Mucosa of rectum (tissue), 2 donors: ENCODE measurements at regions not wholly inside any gene's neighbourhood (a gene's known extent, or its start where the extent isn't known, plus 50 kb on each side); places are given as distances from the start of the nearest gene placed in this dataset.

Experiments
- H3K27ac ChIP-seq, 2 donors: one replicate each; pipeline ENCODE4 v1.7.0; 2013; ENCODE audit warnings: inconsistent platforms in 2 of 2, low read depth in 2 of 2, low read length in 2 of 2
- H3K27me3 ChIP-seq, 2 donors: one replicate each; pipeline ENCODE4 v1.7.0; 2013; ENCODE audit warnings: low read length in 2 of 2; ENCODE audit not compliant: control insufficient read depth in 2 of 2, insufficient read depth in 2 of 2
- H3K36me3 ChIP-seq, 2 donors: one replicate each; pipeline ENCODE4 v1.7.0; 2013; ENCODE audit warnings: low read length in 2 of 2; ENCODE audit not compliant: control insufficient read depth in 2 of 2, insufficient read depth in 2 of 2
- H3K4me1 ChIP-seq, 2 donors: one replicate each; pipeline ENCODE4 v1.7.0; 2013; ENCODE audit warnings: low read length in 2 of 2, mild to moderate bottlenecking in 1 of 2; ENCODE audit not compliant: control insufficient read depth in 2 of 2, insufficient read depth in 2 of 2
- H3K4me3 ChIP-seq, 2 donors: one replicate each; pipeline ENCODE4 v1.7.0; 2013; ENCODE audit warnings: low read length in 2 of 2
- H3K9ac ChIP-seq, 2 donors: one replicate each; pipeline ENCODE4 v1.7.0; 2013; ENCODE audit warnings: low read length in 2 of 2, low read depth in 1 of 2, mild to moderate bottlenecking in 1 of 2
- H3K9me3 ChIP-seq, 2 donors: one replicate each; pipeline ENCODE4 v1.7.0; 2013; ENCODE audit warnings: low read length in 2 of 2; ENCODE audit not compliant: control insufficient read depth in 2 of 2
- donor health status: healthy.
- donor health status: Normal muscosa, but diverticular disease.

GRCh38 chr18:46209161-46209560 lies 105.0 kb downstream of the HAUS1 start:
- H3K27ac ChIP-seq = no peak overlapping the region
- H3K9me3 ChIP-seq = no peaks in the 10 kb centered on the region
- no peaks in the 10 kb centered on the region for H3K27me3 ChIP-seq
- no peaks in the 10 kb centered on the region for H3K36me3 ChIP-seq
- peaks cover 0 to 6% of the 10 kb centered on the region in 2 donors for H3K4me1 ChIP-seq
- no peak overlapping the region for H3K9ac ChIP-seq
- no peak overlapping the region for H3K4me3 ChIP-seq

- Histone ChIP-seq H3K4me1 (peaks cover 0 to 4% of the 10 kb centered on the region in 2 donors), H3K9me3 (no peaks in the 10 kb centered on the region), H3K9ac (no peak overlapping the region), H3K36me3 (peaks cover 12% of the 10 kb centered on the region in 2 donors), H3K27me3 (no peaks in the 10 kb centered on the region), H3K27ac (no peak overlapping the region), H3K4me3 (no peak overlapping the region)
These were observed 107.6 kb downstream of the HAUS1 start for GRCh38 chr18:46211816-46212215.

GRCh38 chr18:46212398-46212797 lies 108.2 kb downstream of the HAUS1 start:
- Histone ChIP-seq H3K9me3 (no peaks in the 10 kb centered on the region), H3K4me1 (peaks cover 0 to 4% of the 10 kb centered on the region in 2 donors), H3K27ac (no peak overlapping the region), H3K36me3 (peaks cover 12% of the 10 kb centered on the region in 2 donors), H3K4me3 (no peak overlapping the region), H3K9ac (no peak overlapping the region), H3K27me3 (no peaks in the 10 kb centered on the region)

GRCh38 chr18:46213295-46213694 lies 109.1 kb downstream of the HAUS1 start:
- H3K36me3 ChIP-seq = peaks cover 12% of the 10 kb centered on the region in 2 donors
- no peaks in the 10 kb centered on the region for H3K9me3 ChIP-seq
- H3K27me3 ChIP-seq = no peaks in the 10 kb centered on the region
- H3K4me3 ChIP-seq = no peak overlapping the region
- no peak overlapping the region for H3K9ac ChIP-seq
- peaks cover 0 to 4% of the 10 kb centered on the region in 2 donors for H3K4me1 ChIP-seq
- H3K27ac ChIP-seq = no peak overlapping the region

- H3K27ac ChIP-seq = no peak overlapping the region
- no peaks in the 10 kb centered on the region for H3K27me3 ChIP-seq
- H3K4me1 ChIP-seq = peaks cover 0 to 4% of the 10 kb centered on the region in 2 donors
- peaks cover 15 to 16% of the 10 kb centered on the region in 2 donors for H3K36me3 ChIP-seq
- H3K4me3 ChIP-seq = no peak overlapping the region
- no peak overlapping the region for H3K9ac ChIP-seq
- no peaks in the 10 kb centered on the region for H3K9me3 ChIP-seq
These were observed 110.2 kb downstream of the HAUS1 start for GRCh38 chr18:46214435-46214834.

GRCh38 chr18:46215902-46216723 lies 111.9 kb downstream of the HAUS1 start:
- Histone ChIP-seq H3K27me3 (no peaks in the 10 kb centered on the region), H3K4me3 (no peak overlapping the region), H3K36me3 (peaks cover 15 to 16% of the 10 kb centered on the region in 2 donors), H3K9ac (no peak overlapping the region), H3K9me3 (no peaks in the 10 kb centered on the region), H3K27ac (no peak overlapping the region), H3K4me1 (peaks cover 0 to 4% of the 10 kb centered on the region in 2 donors)

GRCh38 chr18:46220116-46220515 lies 115.9 kb downstream of the HAUS1 start:
- no peak overlapping the region for H3K9ac ChIP-seq
- H3K27me3 ChIP-seq = no peaks in the 10 kb centered on the region
- H3K4me1 ChIP-seq = no peaks in the 10 kb centered on the region
- peaks cover 15 to 16% of the 10 kb centered on the region in 2 donors for H3K36me3 ChIP-seq
- no peaks in the 10 kb centered on the region for H3K9me3 ChIP-seq
- H3K4me3 ChIP-seq = no peak overlapping the region
- H3K27ac ChIP-seq = no peak overlapping the region

- Histone ChIP-seq H3K36me3 (peaks cover 3% of the 10 kb centered on the region in 2 donors), H3K4me3 (no peak overlapping the region), H3K9me3 (no peaks in the 10 kb centered on the region), H3K4me1 (no peaks in the 10 kb centered on the region), H3K27me3 (no peaks in the 10 kb centered on the region), H3K27ac (no peak overlapping the region), H3K9ac (no peak overlapping the region)
These were observed 117.9 kb downstream of the HAUS1 start for GRCh38 chr18:46222093-46222492.

- Histone ChIP-seq H3K9ac (no peak overlapping the region), H3K27ac (no peak overlapping the region), H3K4me3 (no peak overlapping the region), H3K4me1 (no peaks in the 10 kb centered on the region), H3K36me3 (peaks cover 3% of the 10 kb centered on the region in 2 donors), H3K9me3 (no peaks in the 10 kb centered on the region), H3K27me3 (no peaks in the 10 kb centered on the region)
These were observed 118.7 kb downstream of the HAUS1 start for GRCh38 chr18:46222710-46223360.

GRCh38 chr18:46224181-46224775 lies 120.1 kb downstream of the HAUS1 start:
- no peaks in the 10 kb centered on the region for H3K36me3 ChIP-seq
- H3K9ac ChIP-seq = no peak overlapping the region
- no peaks in the 10 kb centered on the region for H3K27me3 ChIP-seq
- H3K27ac ChIP-seq = no peak overlapping the region
- no peaks in the 10 kb centered on the region for H3K4me1 ChIP-seq
- H3K9me3 ChIP-seq = no peaks in the 10 kb centered on the region
- no peak overlapping the region for H3K4me3 ChIP-seq
